NCI-H2196 (cell line): ENCODE measurements at regions not wholly inside any gene's neighbourhood (a gene's known extent, or its start where the extent isn't known, plus 50 kb on each side); places are given as distances from the start of the nearest gene placed in this dataset.
"Not testable (repeated sequence)": the region's sequence is repeated elsewhere in the genome, so short reads cannot be mapped to it uniquely, and the experiment has no call there.

ENCODE experiments used
- DNase-seq: peaks from one replicate; lab custom pipeline; 2025; ENCODE audit not compliant: unreplicated experiment; lab: John Stamatoyannopoulos, UW

DNA sequence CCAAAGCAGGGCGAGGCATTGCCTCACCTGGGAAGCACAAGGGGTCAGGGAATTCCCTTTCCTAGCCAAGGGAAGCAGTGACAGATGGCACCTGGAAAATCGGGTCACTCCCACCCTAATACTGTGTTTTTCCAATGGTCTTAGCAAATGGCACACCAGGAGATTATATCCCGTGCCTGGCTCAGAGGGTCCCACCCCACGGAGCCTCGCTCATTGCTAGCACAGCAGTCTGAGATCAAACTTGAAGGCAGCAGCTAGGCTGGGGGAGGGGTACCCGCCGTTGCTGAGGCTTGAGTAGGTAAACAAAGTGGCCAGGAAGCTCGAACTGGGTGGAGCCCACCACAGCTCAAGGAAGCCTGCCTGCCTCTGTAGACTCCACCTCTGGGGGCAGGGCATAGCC, 664.6 kb downstream of the NUP35 start:
- not testable (repeated sequence) for DNase-seq

DNA sequence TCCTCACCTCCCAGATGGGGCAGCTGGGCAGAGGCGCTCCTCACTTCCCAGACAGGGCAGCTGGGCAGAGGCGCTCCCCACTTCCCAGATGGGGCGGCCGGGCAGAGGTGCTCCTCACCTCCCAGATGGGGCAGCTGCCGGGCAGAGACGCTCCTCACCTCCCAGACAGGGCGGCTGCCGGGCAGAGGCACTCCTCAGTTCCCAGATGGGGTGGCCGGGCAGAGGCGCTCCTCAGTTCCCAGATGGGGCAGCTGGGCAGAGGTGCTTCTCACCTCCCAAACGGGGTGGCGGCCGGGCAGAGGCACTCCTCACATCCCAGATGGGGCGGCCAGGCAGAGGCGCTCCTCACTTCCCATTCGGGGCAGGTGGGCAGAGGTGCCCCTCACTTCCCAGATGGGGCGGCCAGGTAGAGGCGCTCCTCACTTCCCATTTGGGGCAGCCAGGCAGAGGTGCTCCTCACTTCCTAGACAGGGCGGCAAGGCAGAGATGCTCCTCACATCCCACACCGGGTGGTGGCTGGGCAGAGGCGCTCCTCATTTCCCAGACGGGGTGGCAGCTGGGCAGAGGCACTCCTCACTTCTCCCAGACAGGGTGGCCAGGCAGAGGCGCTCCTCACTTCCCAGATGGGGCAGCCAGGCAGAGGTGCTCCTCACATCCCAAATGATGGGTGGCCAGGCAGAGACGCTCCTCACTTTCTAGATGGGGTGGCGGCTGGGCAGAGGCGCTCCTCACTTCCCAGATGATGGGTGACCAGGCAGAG, 668.1 kb downstream of the NUP35 start:
- DNase-seq: not testable (repeated sequence)

DNA sequence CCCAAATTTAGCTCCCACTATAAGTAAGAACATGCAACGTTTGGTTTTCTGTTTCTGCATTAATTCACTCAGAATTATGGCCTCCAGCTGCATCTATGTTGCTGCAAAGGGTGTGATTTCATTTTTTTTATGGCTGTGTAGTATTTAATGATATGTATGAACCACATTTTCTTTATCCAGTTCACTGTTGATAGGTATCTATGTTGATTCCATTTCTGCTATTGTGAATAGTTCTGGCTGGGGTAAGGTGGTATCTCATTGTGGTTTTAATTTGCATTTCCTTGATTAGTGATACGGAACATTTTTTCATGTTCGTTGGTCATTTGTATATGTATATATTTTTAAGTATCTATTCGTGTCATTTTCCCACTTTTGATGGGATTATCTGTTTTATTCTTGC, 674.3 kb downstream of the NUP35 start:
- DNase-seq: no peak

DNA sequence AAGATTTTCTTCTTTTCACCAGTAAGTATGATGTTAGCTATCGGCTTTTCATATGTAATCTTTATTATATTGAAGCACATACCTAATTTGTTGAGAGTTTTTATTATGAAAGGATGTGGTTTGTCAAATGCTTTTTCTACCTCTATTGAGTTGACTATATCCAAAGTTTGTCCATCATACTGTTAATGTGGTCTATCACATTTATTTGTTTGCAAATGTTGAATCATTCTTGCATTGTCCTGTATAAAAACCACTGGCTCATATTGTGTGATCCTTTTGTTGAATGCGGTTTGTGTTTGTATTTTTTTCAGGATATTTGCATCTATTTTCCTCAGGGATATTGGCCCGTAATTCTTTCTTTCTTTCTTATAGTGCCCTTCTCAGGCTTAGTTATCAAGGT, 675.5 kb downstream of the NUP35 start:
- DNase-seq: no peak

DNA sequence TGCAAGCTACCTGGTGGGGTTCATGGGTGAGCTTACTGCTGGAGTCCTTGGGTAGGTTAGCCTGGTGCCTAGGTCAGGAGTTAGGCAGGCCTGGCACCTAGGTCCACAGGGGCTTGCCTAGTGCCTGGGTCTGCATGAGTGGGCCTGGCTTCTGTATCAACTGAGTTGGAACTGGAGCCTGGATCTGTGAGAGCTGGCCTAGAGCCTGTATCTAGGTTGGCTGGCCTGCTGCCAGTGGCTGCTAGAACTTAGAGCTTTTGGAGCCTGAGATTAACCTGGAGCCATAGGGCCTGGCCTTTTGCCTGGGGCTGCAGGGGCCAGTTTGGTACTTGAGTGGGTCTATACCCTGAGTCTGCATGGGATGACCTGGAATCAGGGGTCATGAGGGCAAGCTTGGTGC, 679.4 kb downstream of the NUP35 start:
- DNase-seq: no peak

DNA sequence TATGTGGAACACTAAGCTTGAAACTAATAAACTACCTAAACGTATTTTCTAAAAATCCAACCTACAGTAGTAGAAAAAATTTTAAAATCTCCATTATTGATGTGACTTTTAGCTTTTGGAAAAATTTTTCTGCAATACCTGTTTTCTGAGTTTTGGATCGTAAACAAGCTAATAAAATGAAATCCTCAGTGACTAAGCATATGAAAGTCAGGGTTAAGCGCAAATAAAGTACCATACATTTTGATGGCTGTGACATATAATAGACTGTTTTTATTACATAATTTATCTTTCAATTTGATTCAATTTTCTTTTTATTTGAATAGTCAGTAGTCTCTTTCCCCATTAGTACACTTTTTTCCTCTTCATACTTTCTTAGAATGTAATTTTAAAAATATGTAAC, 683.6 kb downstream of the NUP35 start:
- no peak for DNase-seq

DNA sequence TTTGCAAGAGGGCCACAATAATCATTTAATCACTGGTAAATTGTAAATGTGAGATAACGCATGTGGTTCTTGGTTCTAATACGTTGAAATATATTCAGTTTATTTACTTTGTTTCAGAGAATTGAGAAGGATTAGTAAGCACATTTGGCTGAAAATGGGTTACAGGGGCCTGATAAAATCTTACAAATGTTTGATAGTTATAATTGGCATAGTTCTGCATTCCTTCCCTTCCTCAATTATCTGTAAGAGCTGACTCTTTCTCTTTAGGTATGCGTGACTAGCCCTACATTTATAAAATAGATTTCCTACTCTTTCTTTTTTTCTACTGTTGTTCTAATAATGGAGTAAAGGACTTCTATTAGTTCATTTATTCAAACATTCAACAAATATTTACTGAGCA, 685.2 kb downstream of the NUP35 start:
- no peak for DNase-seq

DNA sequence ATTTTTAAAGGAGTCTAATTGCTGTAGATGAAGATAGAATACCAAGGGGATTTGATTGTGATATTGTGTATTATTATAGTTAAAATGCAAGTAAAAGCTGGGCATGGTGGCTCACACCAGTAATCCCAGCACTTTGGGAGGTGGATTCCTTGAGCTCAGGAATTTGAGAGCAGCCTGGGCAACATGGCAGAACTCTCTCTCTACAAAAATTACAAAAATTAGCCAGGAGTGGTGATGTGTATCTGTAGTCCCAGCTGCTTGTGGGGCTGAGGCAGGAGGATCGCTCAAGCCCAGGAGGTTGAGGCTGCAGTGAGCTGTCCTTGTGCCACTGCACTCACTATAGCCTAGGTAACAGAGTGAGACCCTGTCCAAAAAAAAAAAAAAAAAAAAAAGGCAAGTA, 687.0 kb downstream of the NUP35 start:
- no peak for DNase-seq

DNA sequence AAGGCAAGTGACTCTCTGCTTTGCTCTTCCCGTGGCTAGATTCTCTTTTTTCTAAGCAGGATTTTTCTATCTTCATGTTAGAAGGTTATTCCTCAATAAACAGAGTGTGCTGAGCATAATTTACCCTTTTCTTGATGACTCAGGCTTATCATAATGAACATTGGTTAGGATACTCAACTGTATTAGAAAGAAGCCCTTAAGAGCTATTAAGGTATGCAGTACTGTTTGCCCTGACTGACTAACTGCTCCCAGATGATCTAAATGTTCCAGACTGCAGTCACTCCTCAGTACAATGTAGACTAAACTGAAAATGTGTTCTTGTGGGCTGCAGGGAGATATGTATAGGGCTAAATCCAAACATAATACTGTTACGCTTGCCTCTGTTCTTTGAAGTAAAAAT, 687.8 kb downstream of the NUP35 start:
- DNase-seq: no peak

DNA sequence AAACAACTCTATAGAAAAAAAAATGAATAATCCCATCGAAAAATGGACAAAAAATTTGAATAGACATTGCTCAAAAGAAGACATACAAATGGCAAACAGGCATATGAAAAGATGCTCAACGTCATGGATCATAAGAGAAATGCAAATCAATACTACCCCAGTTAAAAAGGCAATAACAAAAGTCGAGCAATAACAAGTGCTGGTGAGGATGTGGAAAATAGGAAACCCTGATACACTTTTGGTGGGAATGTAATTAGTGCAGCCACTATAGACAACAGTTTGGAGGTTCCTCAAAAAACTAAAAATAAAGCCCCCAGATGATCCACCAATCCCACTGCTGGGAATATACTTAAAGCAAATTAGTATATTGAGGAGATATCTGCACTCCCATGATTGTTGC, 701.5 kb downstream of the NUP35 start:
- no peak for DNase-seq

DNA sequence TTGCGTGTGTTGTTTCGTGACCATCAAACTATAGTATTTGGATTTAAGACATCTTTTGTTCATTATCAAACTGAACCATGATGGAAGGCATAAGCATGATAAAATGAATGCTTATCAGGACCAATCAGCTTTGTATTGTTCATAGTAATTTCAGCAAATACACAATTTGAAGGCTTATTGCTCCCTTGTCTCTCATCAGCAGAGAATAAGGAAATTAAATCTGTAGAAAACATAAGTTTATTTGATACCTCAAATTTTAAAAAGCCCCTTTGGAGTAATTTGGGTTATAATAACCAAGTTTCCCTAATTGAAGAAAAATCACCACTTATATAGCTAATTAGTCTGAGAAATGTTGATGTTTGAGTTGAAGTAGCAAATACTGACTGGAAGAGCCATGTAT, 705.7 kb downstream of the NUP35 start:
- no peak for DNase-seq

DNA sequence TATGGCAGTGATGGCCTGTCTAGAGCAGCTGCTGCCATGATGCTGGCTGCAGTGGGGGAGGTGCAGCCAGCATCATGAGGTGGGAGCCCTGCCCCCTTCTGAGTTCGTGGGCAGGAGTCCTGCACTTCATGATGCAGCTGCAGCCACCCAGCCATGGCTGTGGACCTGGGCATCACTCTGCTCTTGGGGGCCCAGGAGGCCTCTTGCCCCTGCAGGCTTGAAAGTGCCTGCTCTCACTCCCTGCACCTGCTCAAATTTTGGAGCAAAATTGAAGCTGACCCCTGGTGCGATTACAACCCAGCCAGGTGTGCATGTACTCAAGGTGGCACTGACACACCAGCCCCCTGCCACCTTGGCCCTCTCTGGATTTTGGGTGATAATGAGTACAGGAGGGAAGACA, 712.9 kb downstream of the NUP35 start:
- no peak for DNase-seq

DNA sequence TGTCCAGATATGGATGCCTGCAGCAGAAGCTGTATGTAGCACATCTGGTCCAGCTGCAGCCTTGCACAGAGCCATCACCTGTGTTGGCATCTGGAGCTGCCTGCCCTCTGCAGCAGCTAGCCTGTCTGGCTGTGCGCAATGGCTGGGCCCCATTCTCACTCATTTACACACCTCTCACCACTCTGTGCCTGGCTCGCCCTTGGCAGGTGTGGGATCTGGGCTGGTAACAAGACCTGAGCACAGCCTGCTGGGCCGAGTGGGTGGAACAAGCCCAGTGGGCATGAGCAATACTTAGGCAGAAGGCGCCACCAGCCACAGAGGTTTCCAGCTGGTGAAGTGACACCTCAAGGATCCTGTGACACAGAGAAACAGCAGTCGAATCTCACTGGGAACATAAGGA, 714.1 kb downstream of the NUP35 start:
- DNase-seq: no peak

DNA sequence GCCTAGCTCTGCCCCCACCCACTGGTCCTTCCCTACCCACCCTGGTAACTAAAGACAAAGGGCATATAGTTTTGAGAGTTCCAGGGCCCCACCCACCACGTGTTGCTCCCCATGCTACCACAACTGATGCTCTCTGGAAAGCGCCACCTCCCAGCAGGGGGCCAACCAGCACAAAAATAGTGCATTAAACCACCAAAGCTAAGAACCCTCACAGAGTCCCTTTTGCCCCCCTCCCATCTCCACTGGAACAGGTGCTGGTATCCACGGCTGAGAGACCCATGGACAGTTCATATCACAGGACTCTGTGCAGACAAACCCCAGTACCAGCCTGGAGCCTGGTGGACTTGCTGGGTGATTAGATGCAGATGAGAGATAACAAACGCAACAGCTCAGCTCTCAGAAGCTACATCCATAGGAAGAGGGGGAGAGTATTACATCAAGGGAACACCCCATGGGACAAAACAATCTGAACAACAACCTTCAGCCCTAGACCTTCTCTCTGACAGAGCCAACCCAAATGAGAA, 715.9 kb downstream of the NUP35 start:
- no peak for DNase-seq

DNA sequence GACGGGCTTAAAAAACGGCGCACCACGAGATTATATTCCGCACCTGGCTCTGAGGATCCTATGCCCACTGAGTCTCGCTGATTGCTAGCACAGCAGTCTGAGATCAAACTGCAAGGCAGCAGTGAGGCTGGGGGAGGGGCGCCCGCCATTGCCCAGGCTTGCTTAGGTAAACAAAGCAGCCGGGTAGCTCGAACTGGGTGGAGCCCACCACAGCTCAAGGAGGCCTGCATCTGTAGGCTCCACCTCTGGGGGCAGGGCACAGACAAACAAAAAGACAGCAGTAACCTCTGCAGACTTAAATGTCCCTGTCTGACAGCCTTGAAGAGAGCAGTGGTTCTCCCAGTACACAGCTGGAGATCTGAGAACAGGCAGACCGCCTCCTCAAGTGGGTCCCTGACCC, 725.6 kb downstream of the NUP35 start:
- DNase-seq: not testable (repeated sequence)

DNA sequence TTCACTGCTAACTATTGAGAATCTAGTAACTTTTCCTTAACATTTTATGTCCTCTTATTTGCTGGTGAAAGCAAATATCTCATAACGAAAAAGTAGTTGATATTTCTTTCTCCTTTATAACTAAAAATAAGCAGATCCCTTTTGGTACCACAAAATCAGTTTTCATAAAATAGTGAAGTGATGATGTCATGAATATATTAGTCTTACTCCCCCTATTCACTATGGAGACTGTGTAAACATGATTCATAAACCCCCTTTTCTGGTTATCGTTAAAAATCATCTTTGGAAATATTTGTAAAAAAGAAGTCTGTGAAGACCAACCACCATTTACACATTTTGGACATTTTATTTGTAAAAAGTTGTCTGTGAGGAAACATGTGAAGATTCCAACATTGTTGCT, 734.9 kb downstream of the NUP35 start:
- no peak for DNase-seq

DNA sequence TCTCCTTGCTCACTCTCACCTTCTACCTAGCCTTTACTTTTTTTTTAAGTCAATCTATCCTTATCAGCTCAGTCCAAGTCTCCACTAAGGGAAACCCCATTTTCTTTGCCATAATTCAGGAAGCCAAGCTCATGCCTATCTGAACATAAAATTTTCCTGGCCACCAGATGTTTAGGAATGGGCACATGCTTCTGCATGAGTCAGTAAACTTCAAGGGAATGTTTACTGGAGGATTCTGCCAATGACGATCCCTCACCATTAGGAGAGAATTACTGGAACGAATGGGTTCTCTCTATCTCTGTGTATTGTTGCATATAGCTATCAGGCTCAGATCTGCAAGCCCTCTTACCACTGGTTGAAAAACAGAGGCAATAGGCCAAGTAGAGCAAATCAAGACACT, 731.7 kb upstream of the ZNF804A start:
- no peak for DNase-seq

DNA sequence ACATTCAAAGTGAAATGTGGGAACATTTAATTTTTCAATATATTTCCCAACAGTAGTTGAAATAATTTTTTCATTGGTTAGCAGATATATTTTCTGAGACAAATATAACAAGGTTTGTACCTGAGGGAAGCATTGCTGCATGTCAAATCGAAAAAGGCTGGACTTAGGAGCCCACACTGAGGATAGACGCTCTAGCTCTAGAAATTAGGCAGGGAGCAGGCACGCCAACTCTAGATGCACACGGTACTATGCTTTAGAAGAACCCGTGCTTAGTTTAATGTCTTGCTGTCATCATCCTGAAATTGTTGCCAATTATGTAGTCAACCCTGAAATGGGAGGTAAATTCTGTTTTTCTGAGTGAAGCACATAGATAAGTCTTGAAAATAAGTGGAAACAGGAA, 731.1 kb upstream of the ZNF804A start:
- no peak for DNase-seq

DNA sequence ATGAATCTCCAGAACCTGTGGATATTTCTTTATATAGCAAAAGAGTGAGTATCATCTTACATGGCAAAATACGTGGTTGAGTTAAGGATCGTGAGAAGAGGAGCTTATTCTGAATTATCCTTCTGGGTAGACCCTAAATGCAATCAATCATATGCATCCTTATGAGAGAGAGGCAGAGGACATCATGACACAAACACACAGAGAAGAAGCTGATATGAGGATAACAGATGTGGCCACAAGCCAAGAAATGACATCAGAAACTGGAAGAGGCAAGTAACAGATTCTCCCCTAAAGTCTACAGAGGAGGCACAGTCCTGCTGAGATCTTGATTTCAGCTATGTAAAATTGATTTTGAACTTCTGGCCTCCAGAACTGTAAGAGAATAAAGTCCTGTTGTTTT, 730.2 kb upstream of the ZNF804A start:
- DNase-seq: peak; percentile 15

DNA sequence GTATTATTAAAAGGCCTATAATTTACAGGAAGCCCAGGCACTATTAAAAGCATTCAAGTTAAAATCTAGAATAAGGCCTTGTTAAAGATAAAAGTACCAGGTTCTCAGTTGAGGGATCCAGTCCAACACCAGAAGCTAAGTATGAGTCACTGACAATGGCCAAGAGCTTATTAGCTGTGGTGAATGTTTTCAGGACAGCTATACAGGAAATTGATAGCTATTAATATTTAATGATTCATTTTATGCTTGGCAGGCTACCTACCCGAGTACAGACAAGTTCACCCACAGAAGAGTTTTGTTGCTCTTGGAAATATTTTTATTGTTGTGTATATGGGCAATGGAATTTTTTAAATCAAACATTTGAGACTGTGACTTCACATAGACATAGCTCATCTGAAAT, 729.6 kb upstream of the ZNF804A start:
- DNase-seq: no peak

DNA sequence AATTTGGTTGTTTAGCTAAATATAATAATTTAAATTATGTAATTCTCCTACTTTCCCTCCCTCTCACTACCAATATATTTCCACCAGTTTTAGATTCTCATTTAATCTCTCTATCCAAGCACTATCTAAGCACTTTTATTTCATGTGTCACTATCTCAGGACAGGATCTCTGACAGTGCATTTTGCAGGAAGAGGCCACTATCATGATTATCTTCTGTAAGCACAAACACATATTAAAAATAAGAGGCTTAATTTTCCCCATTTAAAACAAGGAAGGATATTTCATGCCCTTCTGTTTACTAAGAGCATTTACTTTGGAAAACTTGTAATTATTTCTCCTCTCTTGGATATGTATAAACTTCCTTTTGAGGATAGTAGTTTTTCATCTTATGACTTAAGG, 726.2 kb upstream of the ZNF804A start:
- no peak for DNase-seq

DNA sequence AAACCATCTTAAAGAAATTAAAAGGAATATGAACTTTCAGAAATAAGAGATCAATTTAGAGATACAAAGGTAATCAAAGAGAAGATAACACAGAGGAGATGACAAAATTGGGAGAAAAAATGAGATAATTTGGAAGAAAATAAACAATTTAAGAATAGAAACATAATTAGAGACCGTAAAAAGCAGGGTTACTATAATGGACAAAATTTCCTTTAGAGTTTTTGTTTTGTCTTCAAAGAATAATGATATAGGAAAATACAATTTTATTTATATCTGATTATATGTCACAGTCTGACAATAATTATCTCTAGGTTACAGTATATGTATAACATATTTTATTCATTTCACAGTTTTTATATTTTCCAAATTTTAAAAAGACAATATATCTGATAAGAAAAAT, 716.4 kb upstream of the ZNF804A start:
- DNase-seq: no peak

DNA sequence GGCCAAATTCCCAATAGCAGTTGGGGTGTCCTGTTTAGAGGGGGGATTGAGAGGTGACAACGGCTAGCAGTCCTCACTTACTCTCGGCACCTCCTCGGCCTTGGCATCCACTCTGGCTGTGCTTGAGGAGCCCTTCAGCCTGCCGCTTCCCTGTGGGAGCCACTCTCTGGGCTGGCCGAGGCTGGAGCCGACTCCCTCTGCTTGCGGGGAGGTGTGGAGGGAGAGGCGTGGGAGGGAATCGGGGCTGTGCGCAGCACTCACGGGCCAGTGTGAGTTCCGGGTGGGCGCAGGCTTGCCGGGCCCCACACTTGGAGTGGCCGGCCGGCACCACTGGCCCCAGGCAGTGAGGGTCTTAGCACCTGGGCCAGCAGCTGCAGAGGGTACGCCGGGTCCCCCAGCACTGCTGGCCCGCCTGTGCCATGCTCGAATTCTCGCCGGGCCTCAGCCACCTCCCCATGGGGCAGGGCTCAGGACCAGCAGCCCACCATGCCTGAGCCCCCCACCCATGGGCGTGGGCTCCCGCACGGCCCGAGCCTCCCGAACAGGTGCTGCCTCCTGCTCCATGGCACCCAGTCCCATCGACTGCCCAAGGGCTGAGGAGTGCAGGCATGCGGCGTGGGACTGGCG, 705.9 kb upstream of the ZNF804A start:
- DNase-seq: no peak
